Loucy (cell line): ENCODE measurements at regions not wholly inside any gene's neighbourhood (a gene's known extent, or its start where the extent isn't known, plus 50 kb on each side); places are given as distances from the start of the nearest gene placed in this dataset.

Experiments used
- EZH2phosphoT487 ChIP-seq: fragments of 200-600 bp; IDR thresholded peaks from 2 replicates; pipeline ENCODE4 v1.6.1; 2018; ENCODE audit warnings: antibody characterized with exemption, mild to moderate bottlenecking, moderate library complexity, borderline replicate concordance
- TF ChIP-seq, protein P1 (sequence below): fragments of 200-600 bp; sonication (generic); conservative IDR thresholded peaks from 2 replicates; pipeline ENCODE4 v1.5.1; 2014; ENCODE audit warnings: mild to moderate bottlenecking, antibody characterized with exemption, low read length

DNA sequence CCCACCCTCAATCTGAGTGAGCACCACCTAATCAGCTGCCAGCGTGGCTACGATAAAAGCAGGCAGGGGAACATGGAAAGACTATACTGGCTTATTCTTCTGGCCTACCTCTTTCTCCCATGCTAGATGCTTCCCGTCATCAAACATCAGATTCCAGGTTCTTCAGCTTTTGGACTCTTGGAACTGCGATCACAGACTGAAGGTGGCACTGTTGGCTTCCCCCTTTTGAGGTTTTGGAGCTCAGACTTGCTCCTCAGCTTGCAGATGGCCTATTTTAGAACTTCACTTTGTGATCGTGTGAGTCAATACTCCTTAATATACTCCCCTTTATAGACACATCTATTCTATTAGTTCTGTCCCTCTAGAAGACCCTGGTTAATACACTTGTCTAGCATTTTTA, 543.7 kb upstream of the RAG2 start:
- TF ChIP-seq, protein P1, sequence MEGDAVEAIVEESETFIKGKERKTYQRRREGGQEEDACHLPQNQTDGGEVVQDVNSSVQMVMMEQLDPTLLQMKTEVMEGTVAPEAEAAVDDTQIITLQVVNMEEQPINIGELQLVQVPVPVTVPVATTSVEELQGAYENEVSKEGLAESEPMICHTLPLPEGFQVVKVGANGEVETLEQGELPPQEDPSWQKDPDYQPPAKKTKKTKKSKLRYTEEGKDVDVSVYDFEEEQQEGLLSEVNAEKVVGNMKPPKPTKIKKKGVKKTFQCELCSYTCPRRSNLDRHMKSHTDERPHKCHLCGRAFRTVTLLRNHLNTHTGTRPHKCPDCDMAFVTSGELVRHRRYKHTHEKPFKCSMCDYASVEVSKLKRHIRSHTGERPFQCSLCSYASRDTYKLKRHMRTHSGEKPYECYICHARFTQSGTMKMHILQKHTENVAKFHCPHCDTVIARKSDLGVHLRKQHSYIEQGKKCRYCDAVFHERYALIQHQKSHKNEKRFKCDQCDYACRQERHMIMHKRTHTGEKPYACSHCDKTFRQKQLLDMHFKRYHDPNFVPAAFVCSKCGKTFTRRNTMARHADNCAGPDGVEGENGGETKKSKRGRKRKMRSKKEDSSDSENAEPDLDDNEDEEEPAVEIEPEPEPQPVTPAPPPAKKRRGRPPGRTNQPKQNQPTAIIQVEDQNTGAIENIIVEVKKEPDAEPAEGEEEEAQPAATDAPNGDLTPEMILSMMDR = peak; percentile 20; the same call in 1 of the 2 replicates
- no peak for TF ChIP-seq EZH2phosphoT487
